Fibroblast of gingiva (primary cell): ENCODE measurements at regions not wholly inside any gene's neighbourhood (a gene's known extent, or its start where the extent isn't known, plus 50 kb on each side); places are given as distances from the start of the nearest gene placed in this dataset.
A peak's percentile ranks its signal among the peaks of the same experiment; 100 is the strongest.
"Not testable (repeated sequence)": the region's sequence is repeated elsewhere in the genome, so short reads cannot be mapped to it uniquely, and the experiment has no call there.

Source experiments
- DNase-seq: peaks from one replicate; pipeline ENCODE4 v3.0.0-alpha.2; 2011; ENCODE audit warnings: low read depth

- not testable (repeated sequence) for DNase-seq
These were observed 53.4 kb upstream of the PSMA1 start for GRCh38 chr11:14573539-14574057.

GRCh38 chr11:14577292-14577691, 57.1 kb upstream of the PSMA1 start:
- no peak for DNase-seq

- no peak for DNase-seq
These were observed 57.8 kb upstream of the PSMA1 start for GRCh38 chr11:14577835-14578529.

DNA sequence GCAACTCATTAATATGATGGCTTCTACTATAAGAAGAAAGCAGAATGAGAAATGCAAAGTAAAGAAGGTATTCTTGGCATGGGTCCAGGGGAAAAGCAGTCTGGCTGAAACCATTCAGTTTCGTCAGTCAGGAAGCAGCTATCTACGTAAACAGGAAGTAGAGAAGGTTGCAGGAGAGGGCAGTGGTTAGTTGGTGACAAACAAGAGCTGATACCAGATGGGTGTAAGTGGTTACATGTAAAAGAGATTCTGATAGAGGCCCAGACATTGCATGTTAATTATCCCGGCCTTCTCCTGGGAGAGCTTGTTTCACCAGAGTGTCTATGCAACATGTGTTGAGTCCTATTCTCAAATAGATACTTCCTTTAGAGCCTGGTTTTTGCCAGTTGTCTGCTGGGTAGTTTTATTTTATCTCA, 58.4 kb upstream of the PSMA1 start:
- peak; percentile 12 for DNase-seq

GRCh38 chr11:14579646-14580045, 59.5 kb upstream of the PSMA1 start:
- no peak for DNase-seq

- peak; percentile 13 for DNase-seq
These were observed 60.8 kb upstream of the PDE3B start for GRCh38 chr11:14582793-14583192.

GRCh38 chr11:14583252-14584034, 60.2 kb upstream of the PDE3B start:
- DNase-seq: peak; percentile 53

DNA sequence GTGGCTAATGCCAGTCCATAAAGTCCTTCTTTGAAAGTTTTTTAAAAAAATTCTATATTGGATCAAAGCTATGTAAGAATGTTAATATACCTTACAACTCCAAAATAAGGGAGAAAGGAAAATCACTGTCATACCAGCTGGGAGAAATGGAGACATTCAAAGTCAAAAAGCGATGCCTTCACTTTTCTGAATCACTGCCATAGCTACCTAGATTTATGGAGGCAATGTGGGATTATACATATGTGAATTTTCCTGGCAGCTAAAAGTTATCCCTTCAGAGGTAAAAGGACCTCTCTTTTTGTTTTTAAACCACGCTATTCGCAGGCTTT, 59.6 kb upstream of the PDE3B start:
- DNase-seq: no peak

DNA sequence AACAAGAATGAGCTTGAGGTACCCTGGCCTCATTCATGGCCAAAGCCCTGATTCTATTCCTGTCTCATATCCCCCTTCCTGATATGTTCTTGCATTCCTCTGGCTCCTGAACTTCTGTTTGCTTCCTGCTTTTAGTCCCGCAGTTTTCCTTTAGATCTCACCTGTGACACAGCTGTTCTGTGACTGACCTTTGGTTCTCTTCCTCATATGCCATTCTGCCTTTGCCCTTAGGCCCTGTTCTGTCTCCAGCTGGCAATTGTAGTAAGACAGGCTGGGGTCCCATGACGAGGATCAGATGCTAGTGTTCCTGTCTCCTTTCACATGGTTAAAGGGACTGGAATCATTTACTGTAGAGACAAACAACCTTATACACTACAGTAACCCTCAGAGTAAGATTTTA, 59.0 kb upstream of the PDE3B start:
- DNase-seq: no peak

- no peak for DNase-seq
These were observed 58.2 kb upstream of the PDE3B start for GRCh38 chr11:14585438-14585837.

GRCh38 chr11:14587258-14587657, 56.3 kb upstream of the PDE3B start:
- no peak for DNase-seq

GRCh38 chr11:14588681-14589080, 54.9 kb upstream of the PDE3B start:
- DNase-seq: no peak

DNA sequence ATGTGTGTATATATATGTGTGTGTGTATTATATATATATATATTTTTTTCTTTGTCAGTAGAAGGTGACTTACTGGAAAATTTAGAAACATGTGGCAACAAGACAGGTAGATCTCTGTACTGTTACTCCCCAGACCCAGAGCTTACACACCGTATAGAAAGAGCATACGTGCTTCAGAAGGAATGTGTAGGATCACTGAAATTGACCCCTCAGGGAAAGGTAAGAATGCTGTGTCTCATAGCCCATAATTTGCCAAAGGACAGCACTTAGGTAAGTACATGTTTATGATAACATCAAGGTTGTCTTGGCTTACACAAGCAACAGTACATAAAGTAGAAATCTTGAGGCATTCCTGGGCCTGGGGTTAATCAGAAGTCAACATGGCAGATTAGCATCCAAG, 54.2 kb upstream of the PDE3B start:
- no peak for DNase-seq

- DNase-seq: not testable (repeated sequence)
These were observed 52.6 kb upstream of the PDE3B start for GRCh38 chr11:14591046-14591445.

DNA sequence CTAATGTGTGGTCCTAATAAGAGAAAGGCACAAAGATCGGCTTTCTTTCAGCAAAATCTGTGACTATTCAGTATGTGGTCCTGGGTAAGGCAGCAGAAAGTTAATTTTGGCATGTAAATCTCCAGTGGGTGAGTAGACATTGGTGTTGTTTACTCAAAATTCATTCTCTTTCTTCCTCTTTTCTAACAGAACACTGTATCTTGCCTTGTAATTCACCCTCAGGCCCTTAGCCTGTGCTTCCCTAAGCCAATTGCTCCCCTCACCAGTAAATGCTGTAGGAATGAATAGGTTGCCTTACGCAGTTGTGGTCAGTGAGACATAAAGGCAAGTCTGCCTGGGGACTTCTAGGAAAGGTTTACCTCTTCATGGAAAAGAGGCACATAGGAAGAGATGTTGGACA, 49.9 kb upstream of the PDE3B start:
- DNase-seq: no peak
